UCSD-AML1 (cell line): ENCODE measurements at regions not wholly inside any gene's neighbourhood (a gene's known extent, or its start where the extent isn't known, plus 50 kb on each side); places are given as distances from the start of the nearest gene placed in this dataset.
"Not testable (repeated sequence)": the region's sequence is repeated elsewhere in the genome, so short reads cannot be mapped to it uniquely, and the experiment has no call there.

Experiments used
- DNase-seq: peaks from one replicate; lab custom pipeline; 2025; ENCODE audit not compliant: unreplicated experiment; lab: John Stamatoyannopoulos, UW

GRCh38 chr4:107391630-107392028 is 328.4 kb downstream of the PAPSS1 start:
- no peak for DNase-seq

- no peak for DNase-seq
Measured at GRCh38 chr4:107391009-107391629, 328.9 kb downstream of the PAPSS1 start.

GRCh38 chr4:107389965-107390364 is 330.1 kb downstream of the PAPSS1 start:
- no peak for DNase-seq

- no peak for DNase-seq
Measured at GRCh38 chr4:107388736-107389274, 331.2 kb downstream of the PAPSS1 start.

- no peak for DNase-seq
Measured at GRCh38 chr4:107380836-107381438, 339.1 kb downstream of the PAPSS1 start.

- no peak for DNase-seq
Measured at GRCh38 chr4:107380190-107380589, 339.8 kb downstream of the PAPSS1 start.

- DNase-seq = no peak
Measured at GRCh38 chr4:107379054-107379869, 340.8 kb downstream of the PAPSS1 start.

GRCh38 chr4:107376293-107376692 is 340.2 kb upstream of the DKK2 start:
- DNase-seq = no peak

GRCh38 chr4:107366900-107367299 is 330.8 kb upstream of the DKK2 start:
- no peak for DNase-seq

- DNase-seq = no peak
Measured at GRCh38 chr4:107366016-107366735, 330.1 kb upstream of the DKK2 start.

GRCh38 chr4:107363125-107363524 is 327.0 kb upstream of the DKK2 start:
- no peak for DNase-seq

- no peak for DNase-seq
Measured at GRCh38 chr4:107359208-107359607, 323.1 kb upstream of the DKK2 start.

GRCh38 chr4:107354304-107354703 is 318.2 kb upstream of the DKK2 start:
- peak; percentile 6 for DNase-seq

GRCh38 chr4:107351196-107351595 is 315.1 kb upstream of the DKK2 start:
- no peak for DNase-seq

- no peak for DNase-seq
Measured at GRCh38 chr4:107349732-107350131, 313.6 kb upstream of the DKK2 start.

- no peak for DNase-seq
Measured at GRCh38 chr4:107349266-107349665, 313.2 kb upstream of the DKK2 start.

GRCh38 chr4:107348188-107349050 is 312.3 kb upstream of the DKK2 start:
- no peak for DNase-seq

GRCh38 chr4:107333518-107333917 is 297.4 kb upstream of the DKK2 start:
- DNase-seq = no peak

GRCh38 chr4:107332656-107333055 is 296.5 kb upstream of the DKK2 start:
- DNase-seq = not testable (repeated sequence)

GRCh38 chr4:107330916-107331315 is 294.8 kb upstream of the DKK2 start:
- DNase-seq = no peak
